ENCODE measurements at regions not wholly inside any gene's neighbourhood (a gene's known extent, or its start where the extent isn't known, plus 50 kb on each side); places are given as distances from the start of the nearest gene placed in this dataset.

DNA sequence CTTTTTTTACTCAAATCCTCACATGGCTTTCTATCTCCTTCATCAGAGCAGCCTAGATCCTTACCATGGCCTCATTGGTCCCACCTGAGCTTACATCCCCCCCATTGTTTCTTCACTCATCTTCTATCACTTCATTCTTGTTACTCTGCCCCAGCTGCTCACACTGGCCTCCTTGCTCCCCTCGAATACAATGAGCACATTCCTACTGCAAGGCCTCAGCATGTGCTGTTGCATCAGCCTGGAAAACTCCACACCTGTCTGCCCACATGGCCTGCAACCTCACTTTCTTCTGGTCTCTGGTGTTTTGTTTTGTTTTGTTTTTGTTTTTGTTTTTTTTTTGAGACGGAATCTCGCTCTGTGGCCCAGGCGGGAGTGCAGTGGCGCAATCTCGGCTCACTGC lies 212.6 kb downstream of the TBX18 start:
- FAIRE-seq = no peak
- no peak overlapping the region for H3K9ac ChIP-seq (replicated peaks; ENCODE audit: extremely low read depth, insufficient read depth, low read length)

More for the DNA sequence above, 212.6 kb downstream of the TBX18 start:
- no TSS peak for BruUV-seq (replicated peaks)
- CTCF ChIA-PET = interaction anchor here (1.4 kb wide), 1 partner anchor 43 kb away, joined by 3 read pairs; no protein-coding TSS in a partner anchor
- POLR2A ChIA-PET = no interaction called here
- Histone ChIP-seq H3K27ac (ENCODE audit: insufficient read depth, low read depth, low read length) (no peak overlapping the region), H3K4me2 (ENCODE audit: insufficient read depth, low read length) (no peak overlapping the region), H3K4me1 (ENCODE audit: control insufficient read depth, extremely low read depth, insufficient read depth, low read length) (no peaks in the 10 kb centered on the region), H3K79me2 (ENCODE audit: control insufficient read depth, insufficient read depth, low read length) (no peaks in the 10 kb centered on the region), H3K27me3 (ENCODE audit: control insufficient read depth in 2 of 2, insufficient read depth in 2 of 2, low read length in 2 of 2) (no peaks in the 10 kb centered on the region), H2AFZ (ENCODE audit: low read depth, low read length) (no peak overlapping the region), H3K9me3 (replicated peaks; ENCODE audit: control insufficient read depth, insufficient read depth, low read length) (no peaks in the 10 kb centered on the region), H3K9me1 (replicated peaks; ENCODE audit: control insufficient read depth, extremely low read depth, insufficient read depth, low read length) (no peaks in the 10 kb centered on the region), H3K4me3 (replicated peaks in 1 of 3; ENCODE audit: insufficient read depth in 1 of 3, low read depth in 1 of 3, low read length in 3 of 3) (no peak overlapping the region), H3K36me3 (ENCODE audit: control insufficient read depth in 2 of 2, extremely low read depth in 1 of 2, insufficient read depth in 2 of 2, low read length in 2 of 2) (no peaks in the 10 kb centered on the region), H4K20me1 (replicated peaks; ENCODE audit: control insufficient read depth, extremely low read depth, insufficient read depth, low read length) (no peaks in the 10 kb centered on the region)
- TF ChIP-seq JUN (IDR thresholded peaks at IDR 0.05; ENCODE audit: borderline replicate concordance, insufficient read depth, insufficient read length, low read depth) (no peak), FOS (IDR thresholded peaks at IDR 0.05; ENCODE audit: borderline replicate concordance, insufficient read depth, low read length) (no peak), MYC (IDR thresholded peaks at IDR 0.05; ENCODE audit: low read depth, low read length) (no peak), EZH2 (IDR thresholded peaks at IDR 0.05; ENCODE audit: borderline replicate concordance, low read depth, low read length, severe bottlenecking) (no peak), GATA2 (IDR thresholded peaks at IDR 0.05; ENCODE audit: insufficient read depth, insufficient read length, low read depth, low read length) (no peak), POLR2A (IDR thresholded peaks at IDR 0.05; ENCODE audit: low read depth, low read length) (no peak), POLR2AphosphoS5 (IDR thresholded peaks at IDR 0.05; ENCODE audit: insufficient read depth, low read depth, low read length) (no peak)
- TF ChIP-seq, protein P1, sequence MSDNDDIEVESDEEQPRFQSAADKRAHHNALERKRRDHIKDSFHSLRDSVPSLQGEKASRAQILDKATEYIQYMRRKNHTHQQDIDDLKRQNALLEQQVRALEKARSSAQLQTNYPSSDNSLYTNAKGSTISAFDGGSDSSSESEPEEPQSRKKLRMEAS (IDR thresholded peaks at IDR 0.05; ENCODE audit: insufficient read depth, insufficient read length) = no peak
- TF ChIP-seq, protein P2, sequence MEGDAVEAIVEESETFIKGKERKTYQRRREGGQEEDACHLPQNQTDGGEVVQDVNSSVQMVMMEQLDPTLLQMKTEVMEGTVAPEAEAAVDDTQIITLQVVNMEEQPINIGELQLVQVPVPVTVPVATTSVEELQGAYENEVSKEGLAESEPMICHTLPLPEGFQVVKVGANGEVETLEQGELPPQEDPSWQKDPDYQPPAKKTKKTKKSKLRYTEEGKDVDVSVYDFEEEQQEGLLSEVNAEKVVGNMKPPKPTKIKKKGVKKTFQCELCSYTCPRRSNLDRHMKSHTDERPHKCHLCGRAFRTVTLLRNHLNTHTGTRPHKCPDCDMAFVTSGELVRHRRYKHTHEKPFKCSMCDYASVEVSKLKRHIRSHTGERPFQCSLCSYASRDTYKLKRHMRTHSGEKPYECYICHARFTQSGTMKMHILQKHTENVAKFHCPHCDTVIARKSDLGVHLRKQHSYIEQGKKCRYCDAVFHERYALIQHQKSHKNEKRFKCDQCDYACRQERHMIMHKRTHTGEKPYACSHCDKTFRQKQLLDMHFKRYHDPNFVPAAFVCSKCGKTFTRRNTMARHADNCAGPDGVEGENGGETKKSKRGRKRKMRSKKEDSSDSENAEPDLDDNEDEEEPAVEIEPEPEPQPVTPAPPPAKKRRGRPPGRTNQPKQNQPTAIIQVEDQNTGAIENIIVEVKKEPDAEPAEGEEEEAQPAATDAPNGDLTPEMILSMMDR (IDR thresholded peaks at IDR 0.05; ENCODE audit: extremely low read depth in 1 of 2, insufficient read depth in 1 of 2, low read depth in 1 of 2, low read length in 2 of 2) = no peak
- intact Hi-C loops (cut with micrococcal nuclease) = no loop called here
- dilution Hi-C loops (cut with MboI; ENCODE audit: extremely low pct_ligation_motif_present, low sequenced_read_pairs) = no loop called here
- no peak for DNase-seq (ENCODE audit: low read depth, low spot score)
